Brain microvascular endothelial cell (primary cell): ENCODE measurements at regions not wholly inside any gene's neighbourhood (a gene's known extent, or its start where the extent isn't known, plus 50 kb on each side); places are given as distances from the start of the nearest gene placed in this dataset.
"Not testable (repeated sequence)": the region's sequence is repeated elsewhere in the genome, so short reads cannot be mapped to it uniquely, and the experiment has no call there.

Experiments
- DNase-seq: peaks from one replicate; pipeline ENCODE4 v3.0.0-alpha.2; 2020
- H3K27ac ChIP-seq: fragments of 250-450 bp; sonication (Bioruptor Pico); 2 replicates; pipeline ENCODE4 v1.5.1; 2020; ENCODE audit warnings: mild to moderate bottlenecking, moderate library complexity
- H3K27me3 ChIP-seq: fragments of 250-450 bp; sonication (Bioruptor Pico); replicated peaks from 2 replicates; pipeline ENCODE4 v1.5.1; 2020; ENCODE audit warnings: mild to moderate bottlenecking
- H3K36me3 ChIP-seq: fragments of 250-450 bp; sonication (Bioruptor Pico); replicated peaks from 2 replicates; pipeline ENCODE4 v1.5.1; 2020; ENCODE audit warnings: mild to moderate bottlenecking
- H3K4me3 ChIP-seq: 2 replicates; pipeline ENCODE4 v1.5.1; 2011; ENCODE audit warnings: low read depth, mild to moderate bottlenecking, control low read depth, low read length, moderate library complexity
- CTCF ChIP-seq: IDR thresholded peaks from 2 replicates; pipeline ENCODE4 v1.5.1; 2011; ENCODE audit warnings: low read depth, mild to moderate bottlenecking, moderate library complexity, low read length, control low read depth, inconsistent platforms; ENCODE audit errors: missing control alignments
- in situ Hi-C: cut with HindIII; loops from 2 replicates; pipeline ENCODE4 v1.10.0; 2017; ENCODE audit warnings: low sequenced_read_pairs, low pct_ligation_motif_present

DNA sequence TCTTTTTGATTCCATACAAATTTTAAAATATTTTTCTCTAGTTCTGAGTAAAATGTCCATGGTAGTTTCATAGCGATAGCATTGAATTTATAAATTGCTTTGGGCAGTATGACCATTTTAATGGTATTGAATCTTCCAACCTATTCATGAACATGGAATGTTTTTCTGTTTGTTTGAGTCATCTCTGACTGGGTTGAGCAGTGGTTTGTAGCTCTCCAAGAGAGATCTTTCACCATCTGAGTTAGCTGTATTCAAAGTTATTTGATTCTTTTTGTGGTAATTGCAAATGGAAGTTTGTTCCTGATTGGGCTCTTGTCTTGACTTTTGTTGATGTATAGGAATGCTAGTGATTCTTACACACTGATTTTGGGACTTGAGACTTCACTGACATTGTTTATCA, 136.3 kb upstream of the HSFY2 start:
- no peak overlapping the region for H3K27ac ChIP-seq
- in situ Hi-C loops, result no loop called here
- no peak for TF ChIP-seq CTCF

GRCh38 chrY:18906198-18906597, 132.7 kb upstream of the HSFY2 start:
- in situ Hi-C loops, result not testable (repeated sequence)

More for the DNA sequence above, 136.3 kb upstream of the HSFY2 start:
- Histone ChIP-seq H3K4me3 (no peak overlapping the region), H3K27me3 (no peaks in the 10 kb centered on the region), H3K36me3 (no peaks in the 10 kb centered on the region)
- no peak for DNase-seq

GRCh38 chrY:18904296-18904695, 130.8 kb upstream of the HSFY2 start:
- Histone ChIP-seq H3K4me3 (no peak overlapping the region), H3K27me3 (no peaks in the 10 kb centered on the region), H3K27ac (no peak overlapping the region), H3K36me3 (no peaks in the 10 kb centered on the region)
- DNase-seq, result no peak
- TF ChIP-seq CTCF, result no peak
- in situ Hi-C loops, result no loop called here

More at GRCh38 chrY:18906198-18906597, 132.7 kb upstream of the HSFY2 start:
- not testable (repeated sequence) for H3K36me3 ChIP-seq, H3K4me3 ChIP-seq, H3K27ac ChIP-seq, DNase-seq, H3K27me3 ChIP-seq

DNA sequence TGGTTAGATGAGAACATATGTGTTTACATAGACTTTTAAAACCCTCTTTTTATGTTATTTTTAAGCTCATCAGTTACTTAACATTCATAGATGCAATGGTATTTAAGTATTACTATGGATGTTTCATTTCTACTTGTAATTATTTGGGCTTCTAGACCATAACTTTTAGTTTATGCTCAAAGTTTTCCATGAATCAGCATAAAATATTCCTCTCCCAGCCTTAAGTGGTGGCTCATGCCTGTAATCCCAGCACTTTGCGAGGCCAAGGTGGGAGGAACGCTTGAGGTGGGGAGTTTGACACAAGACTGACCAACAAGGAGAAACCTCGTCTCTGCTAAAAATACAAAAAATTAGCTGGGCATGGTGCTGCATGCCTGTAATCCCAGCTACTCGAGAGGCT, 118.5 kb upstream of the HSFY2 start:
- Histone ChIP-seq H3K27ac (no peak overlapping the region), H3K4me3 (no peak overlapping the region), H3K27me3 (no peaks in the 10 kb centered on the region), H3K36me3 (no peaks in the 10 kb centered on the region)
- no peak for TF ChIP-seq CTCF
- in situ Hi-C loops, result no loop called here
- no peak for DNase-seq

GRCh38 chrY:18889548-18889947, 116.0 kb upstream of the HSFY2 start:
- no peak overlapping the region for H3K4me3 ChIP-seq
- H3K36me3 ChIP-seq, result no peaks in the 10 kb centered on the region
- no peak for DNase-seq
- no peak overlapping the region for H3K27ac ChIP-seq
- no peak for TF ChIP-seq CTCF
- in situ Hi-C loops, result no loop called here
- H3K27me3 ChIP-seq, result no peaks in the 10 kb centered on the region

DNA sequence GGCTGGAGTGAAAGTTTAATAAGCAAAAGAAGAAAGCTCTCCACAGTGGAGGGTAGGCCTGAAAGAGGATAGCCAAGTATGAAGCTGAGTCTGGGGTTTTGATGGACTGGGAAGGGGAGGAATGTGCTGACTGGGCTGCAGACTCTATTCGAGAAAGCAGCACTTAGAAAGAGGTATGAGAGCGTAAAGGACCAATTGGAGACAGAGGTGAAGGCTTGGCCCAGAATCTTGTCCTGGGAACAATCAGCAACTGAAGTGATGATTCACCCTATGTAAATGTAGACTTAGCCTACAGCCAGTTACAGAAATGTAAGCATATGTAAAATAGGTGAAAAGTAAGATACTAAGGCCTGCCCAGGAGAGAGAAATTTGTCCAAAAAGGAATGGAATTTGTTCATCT, 111.2 kb upstream of the HSFY2 start:
- in situ Hi-C loops, result no loop called here
- DNase-seq, result no peak
- no peak for TF ChIP-seq CTCF

DNA sequence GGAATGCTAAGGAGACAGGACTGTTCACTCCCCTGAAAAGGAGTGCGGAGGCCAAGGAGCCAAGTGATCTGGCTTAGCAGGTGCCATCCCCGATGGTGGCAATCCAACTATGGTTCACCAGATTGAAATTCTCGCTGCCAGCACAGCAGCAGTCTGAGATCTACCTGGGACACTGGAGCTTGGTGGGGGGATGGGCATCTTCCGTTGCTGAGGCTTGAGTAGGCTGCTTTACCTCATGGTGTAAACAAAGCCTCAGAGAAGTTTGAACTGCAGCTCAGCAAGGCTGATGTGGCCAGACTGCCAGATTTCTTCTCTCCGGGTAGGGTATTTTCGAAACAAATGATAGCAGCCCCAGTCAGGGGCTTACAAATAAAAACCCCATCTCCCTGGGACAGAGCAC, 95.6 kb upstream of the HSFY2 start:
- H3K27me3 ChIP-seq, H3K27ac ChIP-seq, in situ Hi-C loops, DNase-seq, H3K4me3 ChIP-seq, H3K36me3 ChIP-seq: not testable (repeated sequence)

More for the DNA sequence above, 111.2 kb upstream of the HSFY2 start:
- Histone ChIP-seq H3K27me3 (no peaks in the 10 kb centered on the region), H3K4me3 (no peak overlapping the region), H3K36me3 (no peaks in the 10 kb centered on the region), H3K27ac (no peak overlapping the region)

- H3K4me3 ChIP-seq, H3K27me3 ChIP-seq, in situ Hi-C loops, H3K36me3 ChIP-seq, H3K27ac ChIP-seq, DNase-seq: not testable (repeated sequence)
Measured at GRCh38 chrY:18866887-18867551, 93.5 kb upstream of the HSFY2 start.

GRCh38 chrY:18860856-18861255, 87.3 kb upstream of the HSFY2 start:
- H3K27ac ChIP-seq, H3K4me3 ChIP-seq, H3K27me3 ChIP-seq, H3K36me3 ChIP-seq, DNase-seq, in situ Hi-C loops: not testable (repeated sequence)
